ENCODE measurements at regions not wholly inside any gene's neighbourhood (a gene's known extent, or its start where the extent isn't known, plus 50 kb on each side); places are given as distances from the start of the nearest gene placed in this dataset.

GRCh38 chr13:84677836-84678235, 795.6 kb upstream of the SLITRK1 start:
- no peak for DNase-seq (ENCODE audit: low spot score)

- DNase-seq (ENCODE audit: low spot score), result no peak
Measured at GRCh38 chr13:84672616-84673015, 790.3 kb upstream of the SLITRK1 start.

- no peak for DNase-seq (ENCODE audit: low spot score)
Measured at GRCh38 chr13:84670245-84670644, 788.0 kb upstream of the SLITRK1 start.

DNA sequence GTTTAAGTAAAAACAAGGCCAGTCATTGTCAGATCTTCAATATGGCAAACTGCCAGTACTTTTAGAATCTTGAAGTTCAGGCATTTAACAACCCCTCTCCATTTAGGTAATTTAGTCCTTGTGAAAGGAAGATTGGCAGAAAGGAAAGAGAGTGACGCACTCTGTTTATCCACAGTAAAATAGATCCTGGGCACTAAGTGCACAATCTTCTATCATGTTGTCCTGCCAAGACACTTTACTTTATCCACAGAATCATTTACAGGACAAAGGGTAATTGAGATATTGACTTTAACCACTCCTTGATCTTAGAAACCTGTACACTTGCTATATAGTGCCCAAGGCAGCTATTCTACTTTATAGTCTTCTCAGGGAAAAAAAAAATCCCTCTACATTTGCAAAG, 786.4 kb upstream of the SLITRK1 start:
- no peak for DNase-seq (ENCODE audit: low spot score)

DNA sequence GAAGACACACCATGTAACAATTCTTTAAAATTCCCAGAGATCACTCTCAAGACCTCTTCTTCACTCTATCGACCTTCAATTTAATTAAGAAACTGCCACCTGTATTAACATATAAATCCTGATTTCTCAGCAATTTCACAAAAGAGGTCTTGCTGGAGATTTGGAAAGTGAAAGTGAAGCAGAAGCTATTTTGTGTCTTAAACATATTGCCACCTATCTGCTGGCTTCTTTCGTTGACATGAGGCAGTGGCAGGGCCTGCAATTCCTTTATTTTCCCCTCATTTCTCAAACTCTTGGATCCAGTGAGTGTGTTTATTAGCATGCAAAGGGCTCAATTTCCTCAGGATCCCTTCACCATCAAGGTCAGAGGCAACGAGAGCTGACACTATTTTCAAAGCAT, 780.2 kb upstream of the SLITRK1 start:
- DNase-seq (ENCODE audit: low spot score), result no peak

DNA sequence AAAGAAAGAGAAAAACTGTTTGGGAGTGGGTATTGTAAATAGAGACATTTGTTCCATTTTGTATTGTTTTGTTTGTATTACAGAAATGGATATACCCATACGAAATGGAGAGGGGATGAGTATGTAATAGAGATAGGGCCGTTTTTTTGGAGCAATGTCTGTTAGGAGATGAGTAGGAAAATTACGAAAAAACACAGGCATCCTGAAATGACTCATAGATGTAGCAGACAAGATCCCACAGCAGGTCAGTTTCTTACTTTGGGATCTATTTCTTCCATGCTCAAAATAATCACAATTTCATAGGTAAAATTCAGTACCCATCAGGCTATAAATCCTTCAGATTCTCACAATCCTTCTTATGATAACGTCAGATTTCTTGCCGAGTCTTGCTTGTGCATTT, 779.4 kb upstream of the SLITRK1 start:
- DNase-seq (ENCODE audit: low spot score), result no peak

- DNase-seq (ENCODE audit: low spot score), result no peak
Measured at GRCh38 chr13:84659359-84659661, 777.0 kb upstream of the SLITRK1 start.

DNA sequence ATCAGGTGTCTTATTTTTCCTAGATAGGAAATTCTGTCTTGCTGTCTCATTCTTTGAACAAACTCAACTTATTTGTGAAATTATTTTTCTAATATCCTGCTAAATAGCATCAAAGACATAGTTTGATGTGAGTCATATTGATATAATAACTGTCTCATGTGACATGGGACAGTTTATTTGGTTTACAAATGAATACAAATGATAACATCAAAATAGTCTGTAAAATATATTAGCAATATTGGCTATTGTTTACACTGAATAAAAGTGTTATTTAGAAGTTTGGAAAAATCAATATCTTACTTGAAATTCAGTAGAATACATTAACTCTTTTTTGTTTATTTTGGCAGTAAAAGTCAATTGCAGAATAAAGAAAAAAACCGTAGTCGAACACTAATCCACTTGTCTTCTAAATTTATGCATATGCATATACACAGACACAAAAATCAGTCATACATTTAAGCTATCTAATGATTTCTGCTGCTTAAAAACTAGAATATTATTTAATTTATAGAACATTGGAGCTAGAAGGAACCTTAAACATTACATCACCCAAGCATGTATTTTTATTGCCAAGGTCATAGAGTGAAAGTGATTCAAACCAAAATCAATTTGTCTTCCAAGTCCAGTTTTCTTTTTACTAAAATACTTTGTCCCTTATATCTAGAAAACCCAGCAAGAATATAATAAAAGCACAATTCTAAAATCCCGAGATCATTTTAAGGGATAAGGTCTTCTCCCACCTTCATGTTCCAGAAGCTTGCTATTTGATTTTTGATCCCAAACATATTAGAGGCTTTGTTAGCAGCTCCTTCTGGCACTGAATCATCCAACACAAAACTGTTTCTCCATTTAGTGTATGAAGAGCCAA, 776.5 kb upstream of the SLITRK1 start:
- DNase-seq (ENCODE audit: low spot score), result no peak

DNA sequence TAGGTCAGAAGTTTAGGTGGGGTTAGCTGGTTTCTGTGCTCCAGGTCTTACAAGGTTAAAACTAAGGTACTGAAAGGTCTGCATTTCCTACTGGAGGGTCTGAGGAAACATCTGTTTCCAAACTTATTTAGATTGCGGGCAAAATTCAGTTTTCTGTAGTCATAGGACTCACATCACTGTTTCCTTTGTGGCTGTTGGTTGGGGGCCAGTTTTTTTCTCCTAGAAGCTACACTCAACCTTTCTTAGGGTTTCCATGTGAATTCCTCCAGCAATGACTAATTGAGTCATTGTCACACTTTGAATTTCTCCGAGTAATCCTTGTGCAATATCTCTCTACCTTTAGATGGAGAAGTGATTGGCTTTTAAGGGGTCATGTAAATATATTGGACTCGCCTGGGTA, 773.4 kb upstream of the SLITRK1 start:
- no peak for DNase-seq (ENCODE audit: low spot score)

DNA sequence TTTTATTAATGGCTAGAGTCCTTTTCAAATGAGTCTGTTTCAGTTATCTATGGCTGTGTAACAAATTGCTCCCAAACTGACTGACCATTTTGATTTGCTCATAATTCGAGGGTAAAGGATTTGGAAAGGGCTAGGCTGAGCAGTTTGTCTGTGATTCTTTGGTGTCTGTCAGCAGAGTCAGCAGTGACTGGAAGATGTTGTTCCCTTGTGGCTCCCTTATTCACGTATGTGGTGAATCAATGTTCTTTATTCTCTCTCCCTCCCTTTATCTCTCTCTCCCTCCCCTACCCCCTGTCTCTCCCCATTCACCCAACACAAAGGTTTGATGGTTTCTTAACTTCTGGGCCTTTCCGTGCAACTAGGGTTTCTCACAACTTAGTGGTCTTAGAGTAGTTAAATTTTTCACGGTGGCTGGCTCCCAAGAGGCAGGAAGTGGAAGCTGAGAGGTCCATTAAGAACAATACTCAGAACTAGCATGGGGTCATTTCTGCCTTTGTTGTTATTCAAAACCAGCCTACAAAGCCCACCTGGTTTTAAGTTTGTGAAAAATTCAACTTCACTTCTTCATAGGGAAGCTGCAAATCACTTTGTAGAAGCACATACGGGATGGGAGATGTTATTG, 772.5 kb upstream of the SLITRK1 start:
- no peak for DNase-seq (ENCODE audit: low spot score)

DNA sequence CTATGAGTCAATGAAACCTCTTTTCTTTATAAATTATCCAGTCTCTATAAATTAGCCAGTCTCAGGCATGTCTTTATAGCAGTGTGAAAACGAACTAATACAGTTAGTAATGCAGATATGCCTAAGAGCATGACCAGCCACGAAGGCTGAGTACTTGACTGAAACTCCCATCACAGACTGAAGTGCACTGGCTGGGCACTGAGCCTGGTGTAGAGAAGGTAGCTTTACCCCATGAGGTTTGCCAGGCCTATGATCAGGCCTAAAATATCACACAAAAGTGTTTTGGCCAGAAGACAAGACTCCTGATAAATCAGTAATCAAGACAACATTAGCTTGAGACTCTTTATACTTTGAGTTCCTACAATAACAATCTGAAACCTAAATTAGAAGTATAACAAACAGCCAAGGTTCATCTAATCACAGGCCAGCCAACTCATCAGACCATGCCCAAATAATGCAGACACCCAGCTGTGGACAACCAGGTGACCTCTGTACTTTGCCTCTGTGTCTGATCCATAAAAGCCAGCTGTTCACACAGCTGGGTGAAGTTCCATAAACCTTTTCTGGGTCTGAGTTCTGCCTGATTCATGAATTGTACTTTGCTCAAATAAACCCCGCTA, 771.8 kb upstream of the SLITRK1 start:
- DNase-seq (ENCODE audit: low spot score), result no peak

GRCh38 chr13:84651705-84652104, 769.4 kb upstream of the SLITRK1 start:
- no peak for DNase-seq (ENCODE audit: low spot score)

- DNase-seq (ENCODE audit: low spot score), result no peak
Measured at GRCh38 chr13:84651288-84651687, 769.0 kb upstream of the SLITRK1 start.

DNA sequence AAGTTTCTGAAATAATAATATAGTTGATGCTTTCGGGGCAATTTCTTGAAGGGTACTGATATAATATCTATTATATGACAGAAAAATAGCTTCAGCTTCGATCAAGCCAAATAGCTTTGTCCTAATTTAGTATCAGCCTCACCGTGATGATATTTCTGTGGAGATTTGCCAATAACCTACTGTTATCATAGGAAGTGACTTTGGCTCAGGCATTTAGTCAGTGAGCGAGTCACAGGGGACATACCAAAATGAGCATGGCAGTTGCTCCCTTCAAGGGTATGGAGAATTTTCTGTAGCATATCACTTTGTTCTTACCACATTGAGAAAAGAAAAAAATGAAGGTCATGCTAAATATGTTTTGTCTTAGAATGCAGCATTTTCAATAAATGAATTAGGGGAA, 767.6 kb upstream of the SLITRK1 start:
- DNase-seq (ENCODE audit: low spot score), result no peak

GRCh38 chr13:84648069-84648640, 765.9 kb upstream of the SLITRK1 start:
- DNase-seq (ENCODE audit: low spot score), result no peak

- no peak for DNase-seq (ENCODE audit: low spot score)
Measured at GRCh38 chr13:84646957-84647356, 764.7 kb upstream of the SLITRK1 start.

- DNase-seq (ENCODE audit: low spot score), result no peak
Measured at GRCh38 chr13:84645196-84646012, 763.1 kb upstream of the SLITRK1 start.

GRCh38 chr13:84641491-84641890, 759.2 kb upstream of the SLITRK1 start:
- no peak for DNase-seq (ENCODE audit: low spot score)

DNA sequence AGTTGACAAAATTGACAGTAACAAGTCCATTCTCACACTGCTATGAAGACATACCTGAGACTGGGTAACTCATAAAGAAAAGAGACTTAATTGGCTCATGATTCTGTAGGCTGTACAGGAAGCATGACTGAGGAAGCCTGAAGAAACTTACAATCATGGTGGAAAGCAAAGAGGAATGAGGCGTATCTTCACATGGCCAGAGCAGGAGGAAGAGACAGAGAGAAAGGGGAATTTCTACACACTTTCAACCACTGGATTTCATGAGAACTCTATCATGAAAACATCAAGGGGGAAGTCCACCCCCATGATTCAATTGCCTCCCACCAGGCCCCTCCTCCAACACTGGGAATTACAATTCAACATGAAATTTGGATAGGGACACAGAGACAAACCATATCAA, 758.4 kb upstream of the SLITRK1 start:
- DNase-seq (ENCODE audit: low spot score), result no peak

DNA sequence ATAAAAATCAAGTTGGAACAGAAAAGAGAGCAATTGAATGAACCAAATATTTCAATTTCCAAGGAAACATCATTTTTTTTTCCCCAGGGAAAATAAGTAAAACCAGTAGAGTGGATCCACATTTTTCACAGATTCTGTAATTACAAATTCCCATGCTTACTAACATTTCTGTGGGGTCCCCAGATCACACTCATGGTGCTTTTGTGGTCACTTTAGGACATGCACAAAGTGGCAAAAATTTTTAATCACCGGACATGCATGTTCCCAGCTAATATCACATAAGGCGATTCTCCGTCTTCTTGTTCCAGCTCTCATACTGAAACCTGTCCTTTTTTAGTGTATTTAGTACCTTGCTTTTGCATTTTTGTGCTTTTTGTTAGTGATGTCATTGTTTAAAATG, 748.2 kb upstream of the SLITRK1 start:
- DNase-seq (ENCODE audit: low spot score), result no peak

DNA sequence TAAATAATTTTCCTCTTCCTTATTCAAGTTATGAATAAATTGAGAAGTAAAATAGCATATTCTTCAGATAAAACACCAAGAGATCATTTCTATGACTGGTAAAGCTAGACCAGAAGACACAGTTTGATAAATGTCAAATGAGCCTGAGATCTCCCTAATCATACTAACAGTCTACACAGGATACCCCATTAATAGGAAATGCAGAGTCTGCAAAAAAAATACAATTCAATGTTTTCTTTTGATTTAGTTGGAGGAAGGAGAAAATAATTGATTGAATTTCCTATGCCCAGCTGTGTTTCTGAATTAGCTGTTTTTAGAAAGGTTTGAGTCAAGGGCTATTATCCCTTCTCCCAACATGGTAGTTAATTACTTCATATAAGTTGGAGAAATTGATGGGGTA, 734.6 kb upstream of the SLITRK1 start:
- no peak for DNase-seq (ENCODE audit: low spot score)

- DNase-seq (ENCODE audit: low spot score), result no peak
Measured at GRCh38 chr13:84609716-84610115, 727.4 kb upstream of the SLITRK1 start.
